NCI-H187 (cell line): ENCODE measurements at regions not wholly inside any gene's neighbourhood (a gene's known extent, or its start where the extent isn't known, plus 50 kb on each side); places are given as distances from the start of the nearest gene placed in this dataset.
"Not testable (repeated sequence)": the region's sequence is repeated elsewhere in the genome, so short reads cannot be mapped to it uniquely, and the experiment has no call there.

Source experiments
- DNase-seq, 2 experiments: peaks; one replicate each; lab custom pipeline; 2025; lab: John Stamatoyannopoulos, UW

- DNase-seq, result not testable (repeated sequence)
These were observed 190.7 kb upstream of the VIPR2 start for GRCh38 chr7:159335181-159335926.

GRCh38 chr7:159332854-159333479, 188.3 kb upstream of the VIPR2 start:
- DNase-seq, result not testable (repeated sequence)

- DNase-seq, result no peak
These were observed 186.8 kb upstream of the VIPR2 start for GRCh38 chr7:159331462-159331861.

- no peak for DNase-seq
These were observed 185.2 kb upstream of the VIPR2 start for GRCh38 chr7:159329818-159330378.

GRCh38 chr7:159328096-159328495, 183.4 kb upstream of the VIPR2 start:
- DNase-seq, result no peak

GRCh38 chr7:159323359-159323758, 178.7 kb upstream of the VIPR2 start:
- no peak for DNase-seq

GRCh38 chr7:159321278-159321677, 176.6 kb upstream of the VIPR2 start:
- DNase-seq, result no peak

- DNase-seq, result no peak
These were observed 174.2 kb upstream of the VIPR2 start for GRCh38 chr7:159318682-159319351.

GRCh38 chr7:159317294-159317693, 172.6 kb upstream of the VIPR2 start:
- no peak for DNase-seq

GRCh38 chr7:159311172-159311494, 166.5 kb upstream of the VIPR2 start:
- no peak for DNase-seq

GRCh38 chr7:159310457-159311171, 165.9 kb upstream of the VIPR2 start:
- no peak for DNase-seq

- not testable (repeated sequence) for DNase-seq
These were observed 164.5 kb upstream of the VIPR2 start for GRCh38 chr7:159309214-159309613.

- no peak for DNase-seq
These were observed 161.3 kb upstream of the VIPR2 start for GRCh38 chr7:159306012-159306411.

GRCh38 chr7:159305185-159305584, 160.5 kb upstream of the VIPR2 start:
- not testable (repeated sequence) for DNase-seq

- DNase-seq, result not testable (repeated sequence)
These were observed 158.8 kb upstream of the VIPR2 start for GRCh38 chr7:159303510-159303909.

- no peak for DNase-seq
These were observed 151.5 kb upstream of the VIPR2 start for GRCh38 chr7:159296093-159296681.

- not testable (repeated sequence) for DNase-seq
These were observed 141.8 kb upstream of the VIPR2 start for GRCh38 chr7:159286487-159286886.

- no peak for DNase-seq
These were observed 136.9 kb upstream of the VIPR2 start for GRCh38 chr7:159281573-159281972.

GRCh38 chr7:159280008-159280407, 135.3 kb upstream of the VIPR2 start:
- DNase-seq, result no peak

GRCh38 chr7:159272739-159273138, 128.1 kb upstream of the VIPR2 start:
- no peak for DNase-seq

- DNase-seq, result no peak
These were observed 127.1 kb upstream of the VIPR2 start for GRCh38 chr7:159271781-159272180.

GRCh38 chr7:159269745-159270144, 125.1 kb upstream of the VIPR2 start:
- DNase-seq, result no peak
